Epithelial cell of proximal tubule (primary cell): ENCODE measurements at regions not wholly inside any gene's neighbourhood (a gene's known extent, or its start where the extent isn't known, plus 50 kb on each side); places are given as distances from the start of the nearest gene placed in this dataset.

Experiments
- DNase-seq: peaks from one replicate; pipeline ENCODE4 v3.0.0-alpha.2; 2011; ENCODE audit warnings: low read depth
- H3K4me3 ChIP-seq: 2 replicates; pipeline ENCODE4 v1.5.1; 2011; ENCODE audit warnings: low read depth, mild to moderate bottlenecking, low read length
- CTCF ChIP-seq: conservative IDR thresholded peaks from 2 replicates; pipeline ENCODE4 v1.5.1; 2012; ENCODE audit warnings: low read depth, mild to moderate bottlenecking, low read length

GRCh38 chr5:109951758-109952157 is 262.0 kb downstream of the MAN2A1 start:
- no peak for TF ChIP-seq CTCF
- no peak for DNase-seq
- no peak overlapping the region for H3K4me3 ChIP-seq

- H3K4me3 ChIP-seq: no peak overlapping the region
- TF ChIP-seq CTCF: no peak
- no peak for DNase-seq
Measured at GRCh38 chr5:109953761-109954160, 264.0 kb downstream of the MAN2A1 start.

- TF ChIP-seq CTCF: no peak
- no peak for DNase-seq
- H3K4me3 ChIP-seq: no peak overlapping the region
Measured at GRCh38 chr5:109956884-109957283, 267.2 kb downstream of the MAN2A1 start.

- DNase-seq: no peak
- no peak overlapping the region for H3K4me3 ChIP-seq
- TF ChIP-seq CTCF: no peak
Measured at GRCh38 chr5:109958082-109958481, 268.4 kb downstream of the MAN2A1 start.

- H3K4me3 ChIP-seq: no peak overlapping the region
- no peak for DNase-seq
- TF ChIP-seq CTCF: peak; percentile 34
Measured at GRCh38 chr5:109959652-109960051, 269.9 kb downstream of the MAN2A1 start.

- DNase-seq: no peak
- no peak for TF ChIP-seq CTCF
- no peak overlapping the region for H3K4me3 ChIP-seq
Measured at GRCh38 chr5:109961751-109962150, 272.0 kb downstream of the MAN2A1 start.

- TF ChIP-seq CTCF: no peak
- no peak for DNase-seq
- H3K4me3 ChIP-seq: no peak overlapping the region
Measured at GRCh38 chr5:109962882-109963603, 273.3 kb downstream of the MAN2A1 start.
